ENCODE measurements at regions not wholly inside any gene's neighbourhood (a gene's known extent, or its start where the extent isn't known, plus 50 kb on each side); places are given as distances from the start of the nearest gene placed in this dataset.

DNA sequence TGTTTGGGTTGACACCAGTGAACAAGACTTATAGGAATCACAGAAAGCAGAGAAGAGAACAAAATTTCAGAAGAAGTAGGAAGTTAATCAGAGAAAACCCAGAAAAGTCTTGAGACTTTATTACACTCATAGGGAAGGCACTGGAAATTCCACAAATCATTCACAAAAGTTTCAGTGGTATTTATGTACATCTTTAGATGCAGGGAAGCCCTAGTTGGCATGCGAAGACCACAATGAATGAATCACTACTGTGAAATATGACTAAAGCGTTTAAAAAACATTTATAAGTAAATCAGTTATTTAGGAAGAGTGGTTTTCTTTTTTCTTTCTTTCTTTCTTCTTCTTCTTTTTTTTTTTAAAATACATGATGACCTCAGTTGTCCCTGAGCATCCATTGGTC, 105.1 kb downstream of the NUP35 start:
- Histone ChIP-seq H3K79me2 (replicated peaks; ENCODE audit: insufficient read depth, low read length) (no peaks in the 10 kb centered on the region), H3F3A (ENCODE audit: insufficient read depth, low read length, poor library complexity, severe bottlenecking) (no peaks in the 10 kb centered on the region), H3K9ac (ENCODE audit: low read length) (no peak overlapping the region), H3K36me3 (ENCODE audit: insufficient read depth, low read length) (no peaks in the 10 kb centered on the region), H4K20me1 (ENCODE audit: insufficient read depth) (no peaks in the 10 kb centered on the region), H3K4me2 (ENCODE audit: low read length) (no peak overlapping the region), H3K9me3 (ENCODE audit: low read length) (no peaks in the 10 kb centered on the region), H3K4me3 (ENCODE audit: low read length) (no peak overlapping the region), H3K9me2 (ENCODE audit: insufficient read depth, low read length) (no peaks in the 10 kb centered on the region), H2AFZ (ENCODE audit: low read depth, low read length) (no peak overlapping the region), H3K27me3 (ENCODE audit: insufficient read depth, low read depth, low read length) (no peaks in the 10 kb centered on the region), H3K27ac (ENCODE audit: low read length) (no peak overlapping the region)
- no peak for TF ChIP-seq POLR2AphosphoS5 (IDR thresholded peaks at IDR 0.05)
- no peak for TF ChIP-seq EP300 (conservative IDR thresholded peaks at IDR 0.05; ENCODE audit: poor library complexity, severe bottlenecking)
- no peak for TF ChIP-seq TAF1 (IDR thresholded peaks at IDR 0.05; ENCODE audit: low read depth)
- no peak for TF ChIP-seq CTCF (IDR thresholded peaks at IDR 0.05; ENCODE audit: poor library complexity, severe bottlenecking)
- no peak for TF ChIP-seq SMC3 (conservative IDR thresholded peaks at IDR 0.05; ENCODE audit: poor library complexity)
- TF ChIP-seq RAD21 (conservative IDR thresholded peaks at IDR 0.05) = no peak
- no peak for TF ChIP-seq REST (IDR thresholded peaks at IDR 0.05; ENCODE audit: borderline replicate concordance)
- no peak for TF ChIP-seq EZH2 (IDR thresholded peaks at IDR 0.05; ENCODE audit: borderline replicate concordance, insufficient read depth, low read length, poor library complexity, severe bottlenecking)
- TF ChIP-seq MXI1 (conservative IDR thresholded peaks at IDR 0.05; ENCODE audit: poor library complexity, severe bottlenecking) = no peak

GRCh38 chr2:183232161-183232865, 108.1 kb downstream of the NUP35 start:
- TF ChIP-seq EZH2 (IDR thresholded peaks at IDR 0.05; ENCODE audit: borderline replicate concordance, insufficient read depth, low read length, poor library complexity, severe bottlenecking) (no peak), POLR2AphosphoS5 (IDR thresholded peaks at IDR 0.05) (no peak), MXI1 (conservative IDR thresholded peaks at IDR 0.05; ENCODE audit: poor library complexity, severe bottlenecking) (no peak), RAD21 (conservative IDR thresholded peaks at IDR 0.05) (no peak), TAF1 (IDR thresholded peaks at IDR 0.05; ENCODE audit: low read depth) (no peak), CTCF (IDR thresholded peaks at IDR 0.05; ENCODE audit: poor library complexity, severe bottlenecking) (no peak), EP300 (conservative IDR thresholded peaks at IDR 0.05; ENCODE audit: poor library complexity, severe bottlenecking) (no peak), SMC3 (conservative IDR thresholded peaks at IDR 0.05; ENCODE audit: poor library complexity) (no peak), REST (IDR thresholded peaks at IDR 0.05; ENCODE audit: borderline replicate concordance) (no peak)
- H3K79me2 ChIP-seq (replicated peaks; ENCODE audit: insufficient read depth, low read length) = no peaks in the 10 kb centered on the region
- H3K36me3 ChIP-seq (ENCODE audit: insufficient read depth, low read length) = no peaks in the 10 kb centered on the region
- no peak overlapping the region for H3K4me3 ChIP-seq (ENCODE audit: low read length)
- no peaks in the 10 kb centered on the region for H3K9me2 ChIP-seq (ENCODE audit: insufficient read depth, low read length)
- H3K4me2 ChIP-seq (ENCODE audit: low read length) = no peak overlapping the region
- no peak overlapping the region for H3K9ac ChIP-seq (ENCODE audit: low read length)
- H2AFZ ChIP-seq (ENCODE audit: low read depth, low read length) = no peak overlapping the region
- H3K27me3 ChIP-seq (ENCODE audit: insufficient read depth, low read depth, low read length) = no peaks in the 10 kb centered on the region
- no peak overlapping the region for H3K27ac ChIP-seq (ENCODE audit: low read length)
- H4K20me1 ChIP-seq (ENCODE audit: insufficient read depth) = no peaks in the 10 kb centered on the region
- no peaks in the 10 kb centered on the region for H3K9me3 ChIP-seq (ENCODE audit: low read length)
- H3F3A ChIP-seq (ENCODE audit: insufficient read depth, low read length, poor library complexity, severe bottlenecking) = no peaks in the 10 kb centered on the region
